CD1c-positive myeloid dendritic cell (primary cell): ENCODE measurements at regions not wholly inside any gene's neighbourhood (a gene's known extent, or its start where the extent isn't known, plus 50 kb on each side); places are given as distances from the start of the nearest gene placed in this dataset.
"Not testable (repeated sequence)": the region's sequence is repeated elsewhere in the genome, so short reads cannot be mapped to it uniquely, and the experiment has no call there.

Experiments
- DNase-seq: peaks from one replicate; pipeline ENCODE4 v3.0.0-alpha.2; 2016; ENCODE audit errors: extremely low spot score

DNA sequence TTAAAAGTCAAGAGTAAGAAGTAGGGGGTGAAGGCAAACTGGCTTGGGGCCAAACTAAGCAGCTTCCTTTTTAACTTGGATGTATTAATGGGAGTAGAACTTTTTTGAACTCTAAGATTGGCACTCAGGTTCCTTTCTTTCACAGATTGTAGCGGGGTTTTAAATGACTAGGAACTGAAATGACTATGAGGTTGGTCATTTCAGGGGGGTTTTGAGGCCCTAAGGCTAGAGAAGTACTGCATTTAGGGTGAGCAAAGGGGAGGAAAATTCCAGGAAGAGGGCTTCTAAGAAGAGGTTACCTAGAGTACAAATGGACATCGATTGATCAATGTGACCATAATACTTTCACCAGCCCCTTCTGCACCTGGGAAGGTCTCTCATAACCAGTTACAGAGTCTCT is 381.8 kb downstream of the MLLT3 start:
- no peak for DNase-seq

DNA sequence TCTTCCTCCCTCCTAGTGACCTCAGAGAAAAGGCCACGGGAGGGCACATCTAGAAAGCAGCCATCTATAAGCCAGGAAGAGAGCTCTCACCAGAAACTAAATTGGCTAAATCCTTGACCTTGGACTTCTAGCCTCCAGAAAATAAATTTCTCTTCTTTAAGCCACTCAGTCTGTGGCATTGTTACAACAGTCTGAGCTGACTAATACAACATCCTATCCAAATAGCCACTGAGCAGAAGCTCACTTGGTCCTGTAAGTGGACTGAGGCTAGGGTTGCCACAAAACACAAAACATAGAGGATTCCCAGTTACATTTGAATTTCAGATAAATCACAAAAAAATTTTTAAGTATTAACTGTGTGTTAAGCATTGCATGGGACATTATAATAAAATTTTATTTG is 383.4 kb downstream of the MLLT3 start:
- DNase-seq = no peak

DNA sequence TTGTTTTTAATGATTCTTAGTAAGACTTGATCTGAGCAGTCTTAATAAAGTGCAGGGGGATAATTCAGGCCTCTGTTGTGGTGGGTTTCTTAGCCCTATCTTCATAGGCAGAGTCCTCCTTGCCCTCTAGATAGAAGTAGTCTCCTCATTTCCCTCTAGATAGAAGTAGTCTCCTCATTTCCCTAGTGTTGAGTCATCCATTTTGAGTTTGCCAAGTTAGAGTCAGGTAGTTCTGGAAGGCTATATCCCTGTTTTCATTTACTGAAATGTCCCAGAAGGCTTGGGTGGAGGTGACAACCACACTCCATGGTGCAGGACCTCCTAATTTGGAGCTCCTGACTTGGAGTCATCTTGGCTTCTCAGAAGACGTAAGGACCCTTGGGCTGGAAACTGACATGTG is 384.6 kb downstream of the MLLT3 start:
- no peak for DNase-seq

DNA sequence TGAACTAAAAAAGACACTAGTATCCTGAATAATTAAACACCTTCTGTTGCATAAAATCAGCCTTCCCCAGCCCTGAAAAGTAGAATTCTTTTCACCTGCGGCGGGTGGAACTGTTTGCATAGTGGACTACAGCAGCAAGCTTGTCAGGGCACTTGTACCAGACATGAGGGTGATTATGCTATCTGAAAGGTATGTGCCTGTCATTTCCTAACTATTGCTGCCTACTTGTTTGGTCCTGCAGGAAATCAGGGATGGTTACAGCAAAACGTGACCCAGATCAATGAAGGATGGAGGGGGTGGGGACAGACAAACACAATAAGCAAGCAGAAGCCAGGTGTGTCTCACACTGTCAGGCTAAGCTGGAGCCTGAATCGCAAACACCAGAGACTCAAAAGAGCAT is 385.6 kb downstream of the MLLT3 start:
- no peak for DNase-seq

DNA sequence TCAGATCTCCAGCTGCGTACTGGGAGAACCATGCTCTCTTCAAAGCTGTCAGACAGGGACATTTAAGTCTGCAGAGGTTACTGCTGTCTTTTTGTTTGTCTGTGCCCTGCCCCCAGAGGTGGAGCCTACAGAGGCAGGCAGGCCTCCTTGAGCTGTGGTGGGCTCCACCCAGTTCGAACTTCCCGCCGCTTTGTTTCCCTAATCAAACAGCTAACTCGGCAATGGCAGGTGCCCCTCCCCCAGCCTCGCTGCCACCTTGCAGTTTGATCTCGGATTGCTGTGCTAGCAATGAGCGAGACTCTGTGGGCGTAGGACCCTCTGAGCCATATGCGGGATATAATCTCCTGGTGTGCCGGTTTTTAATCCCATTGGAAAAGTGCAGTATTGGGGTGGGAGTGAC is 387.1 kb downstream of the MLLT3 start:
- not testable (repeated sequence) for DNase-seq

DNA sequence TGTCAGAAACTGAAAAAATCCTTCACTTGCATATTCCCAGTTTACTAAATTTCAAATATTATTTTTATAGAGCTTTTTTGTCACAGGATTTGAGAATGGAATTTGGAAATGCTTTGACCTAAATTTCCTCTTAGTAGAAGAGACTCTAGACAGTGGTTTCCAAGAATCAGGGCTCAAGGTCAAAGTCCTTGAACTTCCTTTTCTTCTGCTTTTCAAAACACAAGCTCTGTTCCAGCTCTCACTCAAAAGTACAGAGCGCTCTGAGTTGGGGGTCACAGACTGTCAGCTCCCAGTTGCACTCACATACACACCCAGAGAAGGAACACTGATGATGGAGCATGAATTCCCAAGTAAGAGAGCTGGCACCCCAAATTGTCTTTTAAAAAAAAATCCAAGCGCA is 394.2 kb downstream of the MLLT3 start:
- DNase-seq = no peak

DNA sequence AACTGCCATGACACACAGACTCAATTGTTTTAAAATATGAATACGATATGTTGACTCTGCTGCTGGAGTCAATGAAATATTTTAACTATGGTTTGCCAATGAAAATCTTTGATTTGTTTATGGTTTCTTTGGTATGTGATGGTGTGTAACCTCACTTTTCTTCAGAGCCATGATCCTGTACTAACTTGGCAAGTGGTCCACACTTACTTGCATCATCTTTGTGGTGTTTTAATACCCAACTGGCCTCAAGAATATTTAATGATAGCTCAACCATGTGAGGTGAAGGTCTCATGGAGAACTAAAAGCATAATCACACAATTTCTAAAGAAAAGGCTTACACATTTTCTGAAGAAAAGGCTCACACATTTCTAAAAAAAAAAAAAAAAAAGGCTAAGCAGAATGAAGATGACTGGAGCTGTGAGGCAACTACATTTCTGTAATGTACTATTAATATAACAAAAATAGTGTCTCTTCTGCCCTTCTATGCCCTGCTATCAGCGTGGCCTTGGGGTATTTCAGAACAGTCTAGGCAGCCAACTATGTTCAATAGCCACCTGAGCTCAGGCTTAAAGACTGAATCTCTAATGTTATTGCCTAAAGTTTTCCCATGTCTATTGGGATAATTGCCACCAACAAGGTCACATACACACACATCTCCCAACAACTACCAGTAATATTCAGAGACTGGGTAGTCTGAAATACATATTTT is 395.0 kb downstream of the MLLT3 start:
- DNase-seq = no peak

DNA sequence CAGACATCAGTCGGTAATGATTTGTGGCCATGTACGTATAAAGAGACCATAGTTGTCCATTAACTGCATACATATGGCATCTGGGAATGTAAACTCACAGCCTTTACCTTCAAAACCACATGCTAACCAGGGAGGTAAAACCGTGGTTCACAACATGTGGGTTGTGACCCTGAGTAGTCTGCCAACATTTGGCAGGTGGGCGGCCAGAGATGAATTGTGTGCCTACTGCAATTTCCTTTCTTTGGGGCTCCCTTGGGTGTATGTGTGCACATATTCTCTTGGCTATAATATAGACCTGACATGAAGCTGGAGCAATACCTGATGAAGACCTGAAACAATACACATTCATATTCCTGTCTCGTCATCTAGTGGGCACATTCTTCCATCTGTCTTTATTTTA is 396.0 kb downstream of the MLLT3 start:
- DNase-seq = no peak

DNA sequence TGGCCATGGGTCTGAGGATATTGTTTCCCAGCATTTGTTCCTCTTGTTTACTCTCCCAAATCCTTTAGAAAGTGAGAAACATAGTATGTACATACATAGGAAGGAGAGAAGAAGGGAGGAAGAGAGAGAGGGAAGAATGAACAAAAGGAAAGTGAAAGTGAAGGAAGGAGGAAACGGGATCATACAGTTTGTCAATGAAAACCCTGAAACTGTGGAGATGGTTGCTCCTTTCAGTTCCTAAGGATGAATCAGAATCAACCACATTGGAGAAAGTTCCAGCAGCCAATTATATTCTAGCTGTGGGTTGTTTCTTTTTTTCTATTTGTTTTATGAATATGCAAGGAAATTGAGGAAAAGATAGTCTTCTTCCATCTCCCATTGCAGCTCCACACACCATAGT is 396.5 kb downstream of the MLLT3 start:
- no peak for DNase-seq

DNA sequence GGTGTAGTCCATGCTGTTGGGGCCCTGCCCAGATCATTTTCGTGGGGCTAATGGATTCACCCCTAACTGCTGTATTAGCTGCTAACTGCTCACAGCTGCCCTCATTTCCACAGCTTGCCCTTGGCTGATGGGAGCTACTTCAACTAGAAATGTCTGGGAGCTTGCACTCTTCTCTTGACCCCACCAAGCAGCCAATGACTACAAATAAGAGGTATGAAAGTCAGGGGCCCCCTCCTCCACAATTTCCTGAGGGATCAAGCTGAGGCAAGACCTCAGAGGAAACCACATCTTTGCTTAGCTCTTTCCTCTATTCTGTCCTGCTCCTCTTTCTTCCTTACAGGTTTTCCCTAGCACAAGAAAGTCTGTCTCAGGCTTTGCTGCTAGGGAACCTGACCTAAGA is 397.5 kb downstream of the MLLT3 start:
- no peak for DNase-seq

DNA sequence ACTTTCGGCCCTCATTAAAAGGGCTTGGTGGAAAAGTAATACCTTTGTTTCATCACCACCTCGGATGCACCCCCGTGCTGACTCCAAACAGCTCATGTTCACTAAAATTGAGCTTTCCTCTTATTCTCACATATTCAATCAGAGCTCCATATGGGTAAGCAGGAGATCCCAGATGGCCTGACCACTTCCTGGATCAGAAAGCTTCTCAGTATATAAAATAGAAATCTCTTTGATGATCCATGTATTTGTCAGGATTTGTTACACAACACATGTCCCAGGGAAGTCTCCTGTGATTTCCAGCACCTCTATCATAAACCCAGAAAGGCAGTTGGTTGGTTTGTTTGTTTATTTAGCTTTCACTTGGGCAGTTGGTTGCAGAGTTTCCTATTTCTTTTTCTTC is 402.0 kb downstream of the MLLT3 start:
- DNase-seq = no peak

DNA sequence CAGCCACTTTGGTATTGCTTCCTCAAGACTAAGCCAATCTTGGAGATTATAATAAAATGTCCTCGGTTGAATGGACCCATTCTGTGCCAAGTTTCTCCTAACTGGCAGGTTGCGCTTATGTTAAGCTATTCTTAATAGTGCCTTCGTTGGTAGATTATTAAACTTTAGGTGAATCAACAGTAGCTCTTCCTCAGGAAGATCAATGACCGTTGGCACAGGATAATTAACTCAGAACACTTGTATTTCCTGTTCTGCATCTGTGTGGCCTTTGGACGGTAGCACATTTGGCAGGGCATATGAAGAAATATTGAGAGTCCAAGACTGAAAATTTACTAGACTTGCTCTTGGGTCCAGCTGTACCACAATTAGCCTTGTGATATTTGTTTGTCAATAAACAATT is 402.9 kb downstream of the MLLT3 start:
- no peak for DNase-seq

DNA sequence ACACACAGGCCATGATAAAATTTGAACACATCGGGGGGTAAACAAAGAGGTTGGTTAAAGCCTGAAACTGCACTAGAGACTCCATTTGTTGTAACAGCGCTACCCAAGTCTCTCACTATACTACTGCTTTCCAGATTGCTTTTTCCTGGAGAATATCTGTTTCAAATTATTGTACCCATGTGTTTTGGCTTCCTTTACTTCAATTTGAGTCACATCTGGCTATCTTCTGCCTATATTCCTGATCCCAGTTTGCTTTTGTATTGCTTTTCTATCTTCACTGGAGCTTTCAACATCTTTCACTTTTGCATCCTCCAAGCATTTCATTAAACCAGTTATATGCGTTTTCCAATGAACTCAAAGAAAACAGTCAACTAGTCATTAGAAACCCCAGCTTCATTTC is 404.7 kb downstream of the MLLT3 start:
- no peak for DNase-seq

DNA sequence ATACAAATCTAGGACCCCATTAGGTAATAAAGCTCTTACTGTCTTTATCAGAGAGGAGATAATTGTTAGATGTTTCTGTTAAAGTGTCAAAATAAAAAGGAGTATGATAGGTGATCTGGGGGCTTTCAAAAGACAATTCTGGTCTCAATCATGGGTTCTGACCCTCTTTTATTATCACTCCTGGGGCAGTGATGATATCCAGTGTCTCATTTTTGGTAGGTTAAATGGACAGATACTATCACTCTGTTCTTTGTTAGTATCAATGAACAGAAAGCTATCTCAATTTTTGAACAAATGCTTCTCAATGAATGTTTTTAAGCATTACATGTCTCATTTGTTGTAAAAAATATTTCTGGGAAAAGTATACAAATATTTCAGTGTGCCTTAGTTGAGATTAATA is 405.9 kb downstream of the MLLT3 start:
- no peak for DNase-seq

DNA sequence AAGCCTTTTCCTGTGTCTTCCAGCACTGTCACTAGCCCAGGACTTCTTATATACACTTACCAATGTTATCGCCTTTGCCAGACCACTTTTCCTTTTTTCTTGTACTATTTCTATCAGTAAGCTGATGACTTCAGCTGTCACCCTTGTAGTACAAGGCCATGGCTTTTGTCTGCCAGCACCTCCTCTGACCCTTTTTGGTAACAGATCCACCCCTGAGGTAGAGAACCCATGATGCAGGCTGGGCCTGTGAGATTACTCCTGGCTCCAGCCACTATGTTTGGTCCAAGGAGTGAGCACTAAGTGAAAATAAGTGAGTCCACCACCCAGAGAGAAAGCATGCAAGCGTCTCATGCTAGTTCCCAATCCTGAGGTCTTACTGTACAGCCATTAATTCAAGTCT is 406.7 kb downstream of the MLLT3 start:
- no peak for DNase-seq

DNA sequence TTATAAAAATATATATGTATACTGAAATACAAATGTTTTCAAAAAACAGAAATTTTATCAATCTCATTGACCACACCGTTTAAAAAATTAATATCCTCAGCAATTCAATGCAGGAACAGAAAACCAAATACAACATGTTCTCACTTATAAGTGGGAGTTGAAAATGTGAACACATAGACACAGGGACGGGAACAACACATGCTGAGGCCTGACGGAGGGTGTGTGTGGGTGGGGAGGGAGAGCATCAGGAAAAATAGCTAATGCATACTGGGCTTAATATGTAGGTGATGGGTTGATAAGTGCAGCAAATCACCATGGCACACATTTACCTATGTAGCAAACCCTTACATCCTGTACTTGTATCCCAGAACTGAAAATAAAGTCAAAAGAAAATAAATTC is 409.5 kb downstream of the MLLT3 start:
- no peak for DNase-seq

DNA sequence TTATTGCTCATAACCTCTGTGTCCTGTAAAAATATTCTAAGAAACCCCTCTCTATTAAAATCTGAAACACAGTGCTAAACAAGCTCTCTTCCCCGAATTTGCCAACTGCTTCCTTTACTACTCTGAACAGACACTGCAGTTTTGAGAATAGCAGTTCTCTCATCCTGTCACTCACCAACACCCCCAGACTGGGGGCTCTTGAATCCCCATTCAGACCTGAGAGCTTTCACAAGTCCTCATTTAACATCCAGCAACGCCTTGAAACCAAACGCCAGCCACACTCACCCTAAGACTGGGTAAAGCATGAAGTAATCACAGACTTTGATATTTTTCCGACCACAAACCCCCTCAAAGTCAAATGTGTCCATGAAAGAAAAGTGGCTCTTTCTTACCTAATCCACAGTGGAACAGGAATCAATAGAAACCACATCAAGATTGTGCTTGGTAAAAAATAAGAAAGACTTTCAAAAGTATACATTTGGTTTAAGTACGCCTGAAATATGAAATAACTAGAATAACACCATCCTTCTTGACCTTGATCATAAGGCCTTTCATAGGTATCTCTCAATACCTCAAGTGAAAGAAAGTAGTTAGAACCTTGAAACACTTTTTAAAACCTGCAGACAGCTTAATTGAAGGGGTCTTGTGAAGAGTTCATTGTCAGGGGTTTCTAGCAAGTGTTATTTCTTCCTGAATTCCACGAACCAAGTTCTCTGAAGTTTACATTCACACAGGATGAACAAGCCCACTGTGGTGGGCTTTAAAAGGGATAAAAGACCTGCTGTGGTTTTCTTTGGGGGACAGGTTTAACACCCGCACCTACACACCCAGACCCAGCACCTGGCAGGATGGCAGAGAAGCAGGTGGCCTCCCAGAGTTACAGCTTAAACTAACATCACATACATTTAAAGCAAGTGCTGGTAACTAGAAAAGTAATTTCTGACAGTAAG is 412.6 kb downstream of the MLLT3 start:
- no peak for DNase-seq

DNA sequence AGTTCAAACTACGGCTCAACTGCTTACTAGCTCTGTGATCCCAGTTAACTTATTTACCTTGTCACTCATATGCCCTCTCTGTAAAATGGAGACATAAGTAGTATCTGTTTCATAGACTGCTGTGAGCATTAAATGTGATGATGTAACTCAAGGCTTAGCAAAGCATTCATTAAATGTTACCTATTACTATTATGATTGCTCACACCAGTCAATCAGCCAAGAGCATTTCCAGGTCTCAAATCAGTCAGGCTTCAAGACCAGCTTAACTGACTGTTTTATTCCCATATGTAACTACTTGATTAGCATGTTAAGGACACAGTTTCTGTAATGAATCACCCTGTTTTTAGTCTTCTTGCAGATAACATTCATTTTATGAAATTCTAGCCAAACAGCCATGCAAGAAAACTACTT is 413.3 kb downstream of the MLLT3 start:
- no peak for DNase-seq

DNA sequence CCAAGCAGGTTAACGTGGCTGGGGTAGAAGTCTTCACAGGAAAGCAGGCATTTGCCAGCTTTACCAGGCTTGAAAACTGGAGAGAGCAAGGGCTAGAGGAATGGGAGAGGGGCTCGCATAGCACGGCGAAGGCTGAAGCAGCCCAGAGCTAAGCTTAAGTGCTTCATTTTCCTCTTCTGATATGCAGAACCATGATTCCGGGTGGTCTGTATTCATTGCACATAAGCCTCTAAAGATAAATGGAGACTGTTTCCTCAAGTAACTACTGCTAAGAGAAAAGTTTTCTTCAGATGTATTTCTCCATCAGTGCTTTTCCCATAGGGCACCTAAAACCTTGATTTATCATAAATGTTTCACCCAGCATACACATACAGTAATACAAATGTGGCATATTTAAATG is 414.1 kb downstream of the MLLT3 start:
- DNase-seq = no peak

DNA sequence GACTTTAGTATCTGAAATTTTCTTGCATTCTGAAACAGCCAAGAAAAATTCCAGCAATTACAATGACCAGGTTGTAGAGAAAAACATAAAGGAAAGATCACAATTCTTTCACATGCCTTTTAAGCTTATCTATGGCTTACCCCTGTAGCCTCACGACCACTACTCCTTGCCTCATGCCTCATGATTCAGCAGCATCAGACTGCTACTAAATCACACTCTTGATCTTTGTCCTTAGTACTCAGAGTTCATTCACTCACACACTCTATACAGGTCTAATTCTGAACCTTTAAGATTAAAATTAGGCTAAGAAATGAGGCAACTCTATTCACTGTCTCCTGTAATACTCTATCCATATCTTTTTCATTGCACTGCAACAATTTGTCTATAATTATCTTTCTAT is 415.1 kb downstream of the MLLT3 start:
- DNase-seq = no peak

DNA sequence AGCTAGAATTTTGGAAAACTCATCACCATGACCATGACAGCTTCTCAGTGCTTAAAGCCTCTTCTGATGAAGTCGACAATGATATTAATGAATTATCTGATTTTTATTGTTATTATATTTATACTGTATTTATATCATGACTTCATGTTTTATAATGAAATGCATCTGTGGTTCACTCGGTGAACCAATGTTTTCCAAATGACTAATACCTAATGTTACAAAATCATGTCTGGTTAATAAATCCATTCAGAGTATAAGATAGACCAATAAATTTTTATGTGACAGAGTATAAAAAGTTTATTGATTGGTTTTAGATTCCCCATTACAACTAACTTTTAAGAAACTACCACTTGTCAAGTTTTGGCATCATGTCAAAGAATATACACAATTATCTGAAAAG is 416.5 kb downstream of the MLLT3 start:
- DNase-seq = no peak

DNA sequence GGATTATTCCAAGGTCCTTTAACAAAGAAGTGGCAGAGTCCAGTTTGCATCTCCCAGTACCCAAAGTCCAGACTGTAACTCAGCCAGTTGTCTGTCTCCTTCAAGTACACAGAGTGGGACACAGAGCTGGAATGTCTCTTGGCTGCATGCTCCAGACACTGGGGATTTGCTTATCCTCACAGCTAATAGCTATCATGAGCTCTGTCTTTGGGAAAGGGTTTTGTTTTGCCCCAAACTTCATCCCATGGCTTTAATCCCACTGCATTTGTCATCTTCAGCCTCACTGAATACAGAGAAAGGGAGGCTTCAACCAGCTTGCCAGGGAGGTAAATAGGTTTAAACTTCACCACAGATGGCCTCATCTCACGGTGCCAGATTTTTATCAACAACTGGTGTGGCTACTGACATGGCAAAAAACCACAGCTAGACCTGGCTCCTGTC is 412.2 kb upstream of the SLC24A2 start:
- no peak for DNase-seq

DNA sequence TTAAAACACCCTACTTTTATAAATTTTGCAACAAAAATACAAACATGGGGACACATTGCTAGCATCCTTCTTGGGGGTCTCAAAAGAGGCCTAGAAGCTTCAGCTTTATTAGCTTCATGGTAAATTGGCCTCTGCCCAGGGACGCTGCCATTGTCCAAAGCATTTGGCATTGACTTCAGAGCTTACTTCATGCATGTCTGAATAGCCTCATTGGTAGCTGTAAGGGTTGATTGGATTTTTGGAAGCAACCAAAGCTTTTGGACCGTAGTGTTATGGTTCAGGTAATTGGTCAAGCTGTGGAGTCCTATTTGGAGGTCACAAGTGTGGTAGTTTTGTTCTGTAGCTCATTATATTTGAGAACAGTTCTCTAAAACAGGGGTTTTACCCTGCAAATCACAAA is 411.7 kb upstream of the SLC24A2 start:
- DNase-seq = no peak
